ENCODE measurements at regions not wholly inside any gene's neighbourhood (a gene's known extent, or its start where the extent isn't known, plus 50 kb on each side); places are given as distances from the start of the nearest gene placed in this dataset.

GRCh38 chr7:20038676-20039075, 178.5 kb downstream of the MACC1 start (continued):
- no peak for TF ChIP-seq ATF3 (IDR thresholded peaks at IDR 0.05; ENCODE audit: insufficient read depth, low read depth, low read length)

Data from H1 (cell line).